ENCODE measurements at regions not wholly inside any gene's neighbourhood (a gene's known extent, or its start where the extent isn't known, plus 50 kb on each side); places are given as distances from the start of the nearest gene placed in this dataset.

DNA sequence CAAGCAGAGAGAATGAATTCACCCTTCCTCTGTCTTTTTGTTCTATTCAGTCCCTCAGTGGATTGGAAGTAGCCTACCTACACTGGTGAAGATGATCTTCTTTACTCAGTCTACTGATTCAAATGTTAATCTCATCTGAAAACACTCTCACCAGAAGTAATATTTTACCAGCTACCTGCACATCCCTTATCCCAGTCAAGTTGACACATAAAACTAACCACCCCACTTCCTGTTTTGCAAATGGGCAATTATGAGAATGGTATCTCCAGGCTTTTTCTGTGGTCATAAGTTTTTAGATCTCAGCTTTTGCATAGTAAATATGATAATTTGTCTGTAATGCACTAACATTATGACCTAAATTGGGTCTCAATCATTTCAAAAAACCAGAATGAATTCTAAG, 228.8 kb upstream of the ECI2 start:
- no peak for TF ChIP-seq EP300 (IDR thresholded peaks at IDR 0.05)
- no peak for TF ChIP-seq POLR2A (IDR thresholded peaks at IDR 0.05)
- TF ChIP-seq, protein P1, sequence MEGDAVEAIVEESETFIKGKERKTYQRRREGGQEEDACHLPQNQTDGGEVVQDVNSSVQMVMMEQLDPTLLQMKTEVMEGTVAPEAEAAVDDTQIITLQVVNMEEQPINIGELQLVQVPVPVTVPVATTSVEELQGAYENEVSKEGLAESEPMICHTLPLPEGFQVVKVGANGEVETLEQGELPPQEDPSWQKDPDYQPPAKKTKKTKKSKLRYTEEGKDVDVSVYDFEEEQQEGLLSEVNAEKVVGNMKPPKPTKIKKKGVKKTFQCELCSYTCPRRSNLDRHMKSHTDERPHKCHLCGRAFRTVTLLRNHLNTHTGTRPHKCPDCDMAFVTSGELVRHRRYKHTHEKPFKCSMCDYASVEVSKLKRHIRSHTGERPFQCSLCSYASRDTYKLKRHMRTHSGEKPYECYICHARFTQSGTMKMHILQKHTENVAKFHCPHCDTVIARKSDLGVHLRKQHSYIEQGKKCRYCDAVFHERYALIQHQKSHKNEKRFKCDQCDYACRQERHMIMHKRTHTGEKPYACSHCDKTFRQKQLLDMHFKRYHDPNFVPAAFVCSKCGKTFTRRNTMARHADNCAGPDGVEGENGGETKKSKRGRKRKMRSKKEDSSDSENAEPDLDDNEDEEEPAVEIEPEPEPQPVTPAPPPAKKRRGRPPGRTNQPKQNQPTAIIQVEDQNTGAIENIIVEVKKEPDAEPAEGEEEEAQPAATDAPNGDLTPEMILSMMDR (IDR thresholded peaks at IDR 0.05): no peak

All from stomach (tissue), 4 donors.